SK-N-SH treated with all-trans-retinoic acid at 6 μM for 48 hours (cell line): ENCODE measurements at regions not wholly inside any gene's neighbourhood (a gene's known extent, or its start where the extent isn't known, plus 50 kb on each side); places are given as distances from the start of the nearest gene placed in this dataset.

Experiments
- BACH2 ChIP-seq: fragments of 250-450 bp; sonication (Bioruptor Pico); IDR thresholded peaks from 2 replicates; pipeline ENCODE4 v1.9.0; 2021; ENCODE audit warnings: mild to moderate bottlenecking, borderline replicate concordance
- CREB5 ChIP-seq: fragments of 250-450 bp; sonication (Bioruptor Pico); IDR thresholded peaks from 2 replicates; pipeline ENCODE4 v1.5.1; 2020; ENCODE audit warnings: low read depth, mild to moderate bottlenecking, moderate library complexity
- CSDC2 ChIP-seq: fragments of 250-450 bp; sonication (Bioruptor Pico); IDR thresholded peaks from 2 replicates; pipeline ENCODE4 v1.5.0; 2020; ENCODE audit warnings: mild to moderate bottlenecking, moderate library complexity
- ESRRG ChIP-seq: fragments of 250-450 bp; sonication (Bioruptor Pico); IDR thresholded peaks from 2 replicates; pipeline ENCODE4 v1.6.1; 2021; ENCODE audit warnings: mild to moderate bottlenecking
- GLIS3 ChIP-seq: fragments of 250-450 bp; sonication (Bioruptor Pico); IDR thresholded peaks from 2 replicates; pipeline ENCODE4 v1.5.0; 2020; ENCODE audit warnings: mild to moderate bottlenecking, moderate library complexity
- ISL1 ChIP-seq: fragments of 250-450 bp; sonication (Bioruptor Pico); IDR thresholded peaks from 2 replicates; pipeline ENCODE4 v2.1.2; 2022; ENCODE audit warnings: mild to moderate bottlenecking, moderate library complexity
- PATZ1 ChIP-seq: fragments of 250-450 bp; sonication (Bioruptor Pico); IDR thresholded peaks from 2 replicates; pipeline ENCODE4 v1.8.0; 2020; ENCODE audit warnings: mild to moderate bottlenecking, moderate library complexity, borderline replicate concordance
- RARB ChIP-seq: fragments of 250-450 bp; sonication (Bioruptor Pico); IDR thresholded peaks from 2 replicates; pipeline ENCODE4 v1.8.0; 2021; ENCODE audit warnings: mild to moderate bottlenecking, moderate library complexity
- SNAI2 ChIP-seq: fragments of 250-450 bp; sonication (Bioruptor Pico); IDR thresholded peaks from 2 replicates; pipeline ENCODE4 v1.5.0; 2020; ENCODE audit warnings: mild to moderate bottlenecking, moderate library complexity
- TCF4 ChIP-seq: fragments of 250-450 bp; sonication (Bioruptor Pico); IDR thresholded peaks from 2 replicates; pipeline ENCODE4 v1.8.0; 2021; ENCODE audit warnings: mild to moderate bottlenecking, moderate library complexity, borderline replicate concordance
- TOX ChIP-seq: fragments of 250-450 bp; sonication (Bioruptor Pico); IDR thresholded peaks from 2 replicates; pipeline ENCODE4 v1.8.0; 2021; ENCODE audit warnings: mild to moderate bottlenecking, moderate library complexity, borderline replicate concordance
- ZFP3 ChIP-seq: fragments of 250-450 bp; sonication (Bioruptor Pico); IDR thresholded peaks from 2 replicates; pipeline ENCODE4 v1.5.0; 2020; ENCODE audit warnings: mild to moderate bottlenecking, moderate library complexity
- ZFP30 ChIP-seq: fragments of 450-650 bp; formaldehyde crosslinking; IDR thresholded peaks from 2 replicates; pipeline ENCODE4 v1.5.0; 2022; ENCODE audit warnings: mild to moderate bottlenecking, moderate library complexity
- ZNF8 ChIP-seq: fragments of 450-650 bp; formaldehyde crosslinking; IDR thresholded peaks from 2 replicates; pipeline ENCODE4 v1.5.0; 2020; ENCODE audit warnings: mild to moderate bottlenecking, moderate library complexity

- TF ChIP-seq ESRRG (CRISPR knock-in tag) = no peak
- TF ChIP-seq TOX (CRISPR knock-in tag) = no peak
- TF ChIP-seq RARB = no peak
- TF ChIP-seq BACH2 = no peak
- no peak for TF ChIP-seq GLIS3 (CRISPR knock-in tag)
- TF ChIP-seq CSDC2 (CRISPR knock-in tag) = no peak
- no peak for TF ChIP-seq SNAI2 (CRISPR knock-in tag)
- TF ChIP-seq ZFP30 = no peak
- no peak for TF ChIP-seq PATZ1 (CRISPR knock-in tag)
- no peak for TF ChIP-seq ISL1 (CRISPR knock-in tag)
- no peak for TF ChIP-seq ZFP3
- TF ChIP-seq CREB5 = no peak
- TF ChIP-seq TCF4 (CRISPR knock-in tag) = no peak
- TF ChIP-seq ZNF8 (CRISPR knock-in tag) = no peak
Observed at GRCh38 chr12:87165733-87166375, 863.3 kb downstream of the C12orf50 start.
